HG03354 (cell line): ENCODE measurements at regions not wholly inside any gene's neighbourhood (a gene's known extent, or its start where the extent isn't known, plus 50 kb on each side); places are given as distances from the start of the nearest gene placed in this dataset.
"Not testable (repeated sequence)": the region's sequence is repeated elsewhere in the genome, so short reads cannot be mapped to it uniquely, and the experiment has no call there.

Experiments
- ATAC-seq: cut with Tn5 transposase; IDR thresholded peaks from one replicate; pipeline ENCODE4 v1.9.1; 2021; ENCODE audit warnings: mild to moderate bottlenecking; ENCODE audit not compliant: unreplicated experiment, poor library complexity, severe bottlenecking

DNA sequence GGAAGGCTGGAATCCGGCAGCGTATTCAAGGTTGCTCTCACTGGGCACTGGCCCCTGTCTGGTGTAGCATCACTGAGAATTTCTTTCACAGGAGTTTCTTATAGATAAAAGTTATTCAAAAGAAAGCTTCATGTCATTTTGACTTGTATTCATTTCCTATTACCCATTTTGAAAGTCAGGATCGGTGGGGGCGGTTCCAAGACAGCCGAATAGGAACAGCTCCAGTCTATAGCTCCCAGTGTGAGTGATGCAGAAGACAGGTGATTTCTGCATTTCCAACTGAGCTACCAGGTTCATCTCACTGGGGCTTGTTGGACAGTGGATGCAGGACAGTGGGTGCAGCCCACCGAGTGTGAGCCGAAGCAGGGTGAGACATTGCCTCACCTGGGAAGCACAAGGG, 51.5 kb upstream of the CDC42EP3 start:
- not testable (repeated sequence) for ATAC-seq

DNA sequence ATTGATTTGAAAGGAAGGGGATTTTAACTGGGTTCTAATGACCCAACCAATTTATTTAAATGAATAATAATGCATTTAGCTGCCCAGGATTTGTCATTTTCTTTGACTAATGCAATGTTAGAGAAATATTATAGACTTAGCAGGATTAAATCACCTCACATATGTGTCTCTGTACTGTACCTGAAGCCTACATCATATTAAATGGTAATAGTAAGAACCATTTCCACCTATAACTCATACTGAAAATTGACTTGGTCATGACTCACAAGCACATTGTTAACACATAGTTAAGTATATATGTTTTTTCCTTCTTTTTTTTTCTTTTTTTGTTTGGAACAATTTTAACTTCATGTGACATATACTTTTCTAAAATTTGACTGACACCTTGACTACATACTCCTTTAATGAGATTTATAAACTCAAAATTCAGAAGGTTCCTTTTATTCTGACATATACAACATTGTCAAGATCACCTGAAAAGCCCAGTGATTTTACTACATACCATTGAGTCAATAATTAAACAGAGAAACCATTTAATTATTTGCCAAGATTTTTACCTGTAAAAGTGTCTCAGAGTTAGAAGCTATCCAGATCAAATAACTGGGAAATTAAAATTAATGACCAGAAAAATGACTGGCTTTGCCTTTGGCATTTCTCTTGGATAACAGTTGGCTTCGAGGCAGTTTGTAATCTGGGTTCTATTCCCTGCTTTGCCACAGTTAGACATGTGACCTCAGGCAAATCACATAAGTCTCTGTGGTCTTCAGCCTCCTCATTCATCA, 58.8 kb upstream of the CDC42EP3 start:
- no peak for ATAC-seq

DNA sequence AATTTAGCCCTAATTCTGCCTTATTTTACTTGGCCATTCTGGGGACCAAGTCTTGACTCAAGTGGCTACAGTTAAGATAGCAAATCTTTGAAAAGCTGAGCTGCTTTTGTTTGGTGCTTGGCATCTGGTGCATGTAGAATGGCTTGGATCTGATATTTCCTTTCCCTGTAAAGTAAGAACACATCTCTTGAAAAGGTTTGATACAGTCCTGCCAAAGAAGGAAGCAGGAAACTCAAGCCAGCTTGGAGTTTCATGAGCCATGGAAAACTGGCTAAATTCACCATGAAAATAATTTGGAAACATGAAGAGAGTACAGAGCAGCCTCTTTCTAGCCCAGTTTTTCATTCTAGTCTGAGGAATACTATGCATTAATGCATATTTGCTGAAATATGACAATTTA, 61.0 kb upstream of the CDC42EP3 start:
- not testable (repeated sequence) for ATAC-seq

DNA sequence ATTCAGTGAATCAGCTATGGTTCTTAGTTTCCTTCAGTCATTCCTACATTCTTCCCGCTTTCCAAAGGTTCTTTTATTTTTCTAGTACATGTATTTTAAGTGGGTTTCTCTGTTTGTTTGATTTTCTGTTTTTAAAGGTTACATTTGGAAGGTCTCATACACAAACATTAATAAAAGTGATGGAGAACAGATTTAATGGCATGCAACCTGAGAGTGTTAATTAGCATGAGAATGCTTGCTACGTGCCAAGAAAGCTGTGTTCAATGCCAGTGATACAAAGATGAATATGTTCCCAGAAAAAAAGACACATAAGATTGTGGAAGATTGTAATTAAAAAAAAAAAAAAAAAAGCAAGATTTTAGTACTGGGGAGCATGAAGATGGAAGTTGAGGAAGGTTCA, 61.8 kb upstream of the CDC42EP3 start:
- no peak for ATAC-seq

DNA sequence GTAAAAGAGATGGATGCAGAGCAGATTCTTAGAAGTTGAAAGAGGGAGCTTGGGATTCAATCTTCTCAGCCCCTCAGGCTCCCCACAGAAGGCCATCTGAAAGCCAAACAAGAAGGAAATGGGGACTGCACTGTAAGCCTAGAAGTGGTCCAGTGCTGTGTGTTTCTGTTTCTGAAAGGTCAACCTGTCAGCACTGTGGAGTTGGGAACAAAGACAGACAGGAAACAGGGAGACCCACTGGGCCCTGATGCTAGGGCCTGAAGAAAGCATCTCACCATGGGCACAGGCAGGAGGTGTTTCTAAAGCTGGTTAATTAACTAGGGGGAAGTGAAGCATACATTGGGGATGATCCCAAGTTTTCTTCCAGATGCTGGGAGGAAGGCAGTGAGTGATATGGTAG, 62.5 kb upstream of the CDC42EP3 start:
- not testable (repeated sequence) for ATAC-seq

DNA sequence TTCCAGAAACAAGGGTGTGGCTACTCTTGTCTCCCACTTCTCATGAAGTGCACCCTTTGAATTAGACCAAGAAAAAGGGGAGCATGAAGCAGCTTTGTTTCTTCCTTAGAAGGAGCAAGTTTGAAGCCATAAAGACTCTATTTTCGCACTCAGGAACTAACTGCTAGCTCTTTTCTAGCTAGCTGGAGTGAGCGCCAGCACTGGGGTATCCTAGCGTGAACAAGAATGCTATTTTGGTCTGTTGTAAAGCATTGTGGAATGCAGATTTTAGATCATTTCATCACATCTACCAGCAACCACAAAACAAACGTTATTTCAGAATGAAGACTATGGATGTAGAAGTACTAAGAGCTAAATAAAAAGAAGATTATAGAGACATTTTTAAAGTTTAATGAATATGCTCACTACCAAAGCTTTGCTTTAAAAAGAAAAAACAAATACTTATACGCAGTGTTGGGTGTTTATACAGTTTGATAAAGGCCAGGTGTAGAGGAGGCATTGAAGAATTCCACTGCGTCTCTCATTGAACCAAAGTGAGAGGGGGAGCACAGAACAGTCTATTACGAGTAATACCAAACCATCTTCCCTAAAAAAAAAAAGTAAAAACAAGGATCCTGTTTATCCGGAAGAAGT, 63.6 kb upstream of the CDC42EP3 start:
- not testable (repeated sequence) for ATAC-seq

DNA sequence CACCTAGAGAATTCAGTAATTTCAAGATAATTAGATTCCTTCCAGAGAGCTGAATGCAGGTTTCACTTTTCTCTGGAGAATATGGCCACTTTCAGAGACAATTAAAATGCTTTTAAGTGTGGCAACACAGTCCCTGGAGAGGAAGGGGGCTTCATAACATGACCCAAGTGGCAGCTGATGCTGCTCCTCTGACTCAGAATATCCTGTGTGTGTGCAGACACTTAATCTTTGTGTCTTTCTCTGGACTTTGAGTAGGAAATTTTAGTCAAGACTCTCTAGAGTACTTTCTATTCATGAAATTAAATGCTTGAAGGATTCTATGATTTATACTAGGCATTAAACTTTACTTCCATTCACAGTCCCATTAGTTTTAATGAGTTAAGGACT, 64.1 kb upstream of the CDC42EP3 start:
- ATAC-seq: not testable (repeated sequence)

DNA sequence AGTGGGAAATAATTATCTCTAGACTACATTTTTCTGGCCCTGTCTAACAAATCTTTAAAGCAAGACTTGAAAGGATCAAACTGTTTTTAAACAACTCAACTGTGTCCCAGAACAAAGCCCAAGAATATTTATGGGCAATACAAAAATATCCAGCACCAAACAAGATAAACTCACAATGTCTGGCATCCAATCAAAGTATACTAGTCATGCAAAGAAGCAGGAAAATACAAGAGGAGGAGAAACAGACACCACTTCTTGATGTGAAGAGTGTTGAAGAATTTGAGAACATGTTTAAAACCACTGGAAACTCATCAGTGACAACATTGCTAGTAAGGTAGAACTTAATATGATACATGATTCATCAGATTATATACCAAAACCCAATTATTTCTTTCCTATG, 66.1 kb upstream of the CDC42EP3 start:
- ATAC-seq: no peak

DNA sequence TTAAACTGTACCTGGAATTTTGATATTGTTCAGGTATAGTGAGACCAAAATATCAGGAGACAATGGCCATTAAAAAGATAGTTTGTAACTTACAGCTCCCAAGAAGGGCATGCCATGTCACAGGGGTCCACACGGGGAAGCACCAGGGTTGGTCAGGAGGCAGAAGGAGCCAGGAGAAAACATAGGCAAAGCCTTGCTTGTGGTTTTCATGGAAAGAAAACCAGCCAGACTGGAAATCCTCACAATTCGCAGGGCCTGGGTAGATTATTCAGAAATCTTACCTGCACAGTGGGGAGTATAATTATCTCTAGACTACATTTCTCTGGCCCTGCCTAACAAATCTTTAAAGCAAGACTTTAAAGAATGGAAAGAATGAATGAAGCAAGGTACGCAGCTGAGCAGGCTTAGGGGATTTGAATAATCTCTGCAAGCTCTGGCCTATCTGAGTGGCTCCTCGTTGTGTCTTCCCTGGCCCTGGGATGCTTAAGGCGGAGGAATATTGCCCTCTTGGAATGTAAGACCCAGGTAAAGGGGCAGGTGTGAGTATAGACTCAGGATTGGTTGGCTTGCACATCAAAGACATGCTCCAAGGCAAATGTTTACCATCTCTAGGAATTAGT, 66.9 kb upstream of the CDC42EP3 start:
- no peak for ATAC-seq

DNA sequence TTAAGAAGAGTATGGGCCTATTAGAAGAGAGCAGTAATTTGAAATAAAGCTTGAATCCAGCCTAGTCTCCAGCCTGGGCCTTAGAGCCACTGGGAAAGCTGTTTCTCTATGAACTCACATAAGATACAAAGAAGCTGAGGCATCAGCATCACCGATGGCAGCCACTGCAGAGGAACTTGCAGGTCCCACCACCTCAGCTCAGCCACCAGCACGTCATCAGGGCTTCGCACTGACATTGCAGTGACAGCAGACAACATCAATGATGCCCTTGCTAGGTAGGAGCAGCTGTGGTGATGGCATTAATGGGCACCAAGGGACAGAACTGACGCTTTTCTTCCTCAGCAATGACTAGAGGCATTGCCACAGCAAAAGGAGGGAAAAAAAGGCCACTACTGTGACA, 67.7 kb upstream of the CDC42EP3 start:
- no peak for ATAC-seq

DNA sequence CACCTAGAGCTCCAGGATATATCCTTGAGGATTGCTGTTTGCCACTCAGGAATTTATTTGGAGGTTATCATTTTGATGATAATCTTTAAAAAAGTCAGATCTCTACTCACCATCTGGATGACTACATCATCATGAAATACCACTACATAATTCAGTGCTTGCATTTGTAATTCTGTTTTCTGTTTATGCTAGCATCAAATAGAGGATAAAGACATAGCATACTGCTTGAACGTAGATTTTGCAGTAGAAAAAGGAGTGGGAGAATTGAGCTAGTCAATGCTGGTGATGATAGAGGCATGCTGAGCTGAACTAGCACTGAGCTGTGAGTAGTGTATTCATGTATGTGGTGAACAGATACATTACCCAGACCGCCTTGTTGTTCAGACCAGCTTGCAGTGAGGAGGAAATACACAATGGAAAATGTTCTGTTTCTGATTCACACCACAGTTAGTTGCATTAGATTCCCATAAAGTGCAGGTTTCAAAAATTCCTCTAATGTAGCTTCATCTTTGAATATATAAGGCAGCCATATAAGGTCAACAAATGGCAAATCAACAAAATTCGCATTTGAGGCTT, 68.8 kb upstream of the CDC42EP3 start:
- ATAC-seq: no peak

DNA sequence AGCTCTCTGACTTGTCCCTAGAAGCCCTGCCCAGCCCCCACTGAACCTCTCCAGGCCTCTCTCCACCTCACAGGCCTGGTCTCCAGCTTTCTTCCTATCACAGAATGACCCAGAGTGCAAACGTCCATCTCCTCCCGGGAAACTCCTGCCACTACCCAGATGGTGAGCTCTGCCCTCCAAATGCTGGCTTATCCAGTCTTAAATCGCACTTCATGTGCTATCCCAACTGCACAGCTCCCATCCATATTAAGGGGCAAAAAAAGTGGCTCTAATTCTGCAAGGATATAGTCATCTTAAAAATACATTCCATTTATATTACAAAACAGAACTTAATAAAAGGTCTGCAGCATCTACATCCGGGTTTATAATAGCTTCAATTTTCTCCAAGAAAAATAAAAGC, 70.8 kb upstream of the CDC42EP3 start:
- no peak for ATAC-seq

DNA sequence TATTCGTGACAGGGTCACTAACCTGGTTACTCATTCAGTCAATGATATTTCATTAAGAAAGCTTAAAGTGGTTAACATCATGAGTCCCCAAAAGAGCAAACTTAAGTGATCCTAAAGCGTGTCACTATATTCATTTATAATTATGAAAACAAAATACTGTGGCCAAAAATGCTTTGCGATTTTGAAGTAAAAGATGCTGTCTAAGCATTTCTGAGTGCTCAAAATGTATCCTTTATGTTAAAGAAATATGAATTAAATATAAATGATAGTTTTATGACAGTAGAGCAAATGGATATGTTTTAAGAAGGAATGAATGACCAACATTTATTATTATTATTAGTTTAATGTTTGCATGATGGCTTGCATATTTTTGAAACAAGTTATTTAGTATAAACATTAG, 72.6 kb upstream of the CDC42EP3 start:
- ATAC-seq: no peak

DNA sequence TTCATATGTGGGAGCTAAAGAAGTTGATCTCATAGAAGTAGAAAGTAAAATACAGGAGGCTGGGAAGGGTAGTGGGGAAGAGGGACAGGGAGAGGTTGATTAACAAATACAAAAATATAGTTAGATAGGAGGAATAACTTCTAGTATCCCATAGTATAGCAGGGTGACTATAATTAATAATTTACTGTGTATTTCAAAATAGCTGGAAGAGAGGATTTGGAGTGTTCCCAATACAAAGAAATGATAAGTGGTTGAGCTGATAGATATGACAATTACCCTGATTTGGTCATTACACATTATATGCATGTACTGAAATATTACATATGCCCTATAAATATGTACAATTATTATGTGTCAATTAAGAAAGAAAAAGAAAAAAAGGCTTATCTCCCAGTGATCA, 73.5 kb upstream of the CDC42EP3 start:
- ATAC-seq: not testable (repeated sequence)

DNA sequence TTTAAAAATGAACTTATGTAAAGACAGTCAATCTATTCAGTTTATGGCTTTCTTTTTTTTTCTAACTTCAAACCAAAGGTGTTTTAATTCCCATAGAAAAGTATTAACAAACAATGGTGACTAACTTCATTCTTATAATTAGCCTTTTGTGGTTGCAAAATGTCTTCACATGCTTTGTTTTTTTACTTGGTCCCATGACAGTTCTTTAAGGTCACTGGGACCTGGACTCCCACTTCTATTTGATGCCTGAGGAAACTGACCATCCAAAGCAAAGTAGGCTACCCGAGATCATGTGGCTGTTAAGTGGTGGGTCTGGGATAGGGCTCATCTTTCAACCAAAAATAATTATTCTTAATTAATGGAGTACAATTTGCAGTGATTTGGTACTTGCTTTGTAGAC, 74.6 kb upstream of the CDC42EP3 start:
- ATAC-seq: not testable (repeated sequence)

DNA sequence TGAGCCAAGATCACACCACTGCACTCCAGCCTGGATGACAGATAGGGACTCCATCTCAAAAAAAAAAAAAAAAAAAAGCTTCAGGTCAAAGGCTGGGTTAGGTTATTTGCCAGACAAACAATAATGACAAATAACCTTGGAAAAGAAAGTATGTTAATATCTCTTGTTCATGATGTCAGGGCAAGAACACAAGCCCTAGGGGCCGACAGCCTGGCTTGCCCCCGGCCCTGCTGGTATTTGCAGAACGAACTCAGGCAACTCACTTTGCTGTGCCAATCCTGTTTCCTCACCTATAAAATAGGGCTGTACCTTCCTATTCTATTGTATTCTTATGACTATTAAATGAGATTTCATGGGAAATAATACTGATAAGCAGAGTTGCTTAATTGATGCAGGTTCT, 75.4 kb upstream of the CDC42EP3 start:
- ATAC-seq: no peak

DNA sequence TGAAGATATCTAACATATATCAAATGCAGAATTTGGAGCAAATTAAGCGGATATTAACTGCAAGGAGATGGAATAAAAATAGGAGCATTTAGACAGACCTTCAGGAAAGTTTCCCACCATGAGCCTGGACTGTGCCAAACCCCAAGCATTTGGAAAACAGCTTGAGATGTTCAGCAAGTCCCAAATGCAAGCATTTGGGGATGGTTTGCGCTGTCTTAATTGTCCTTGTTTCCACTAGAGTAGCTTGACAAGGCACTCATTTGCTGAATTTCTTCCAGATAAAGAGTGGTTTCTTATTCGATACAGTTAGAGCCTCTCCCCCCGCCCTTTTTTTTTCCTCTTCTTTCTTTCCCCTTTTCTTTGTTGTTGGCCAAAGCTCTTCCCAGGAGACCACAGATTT, 77.1 kb upstream of the CDC42EP3 start:
- no peak for ATAC-seq

DNA sequence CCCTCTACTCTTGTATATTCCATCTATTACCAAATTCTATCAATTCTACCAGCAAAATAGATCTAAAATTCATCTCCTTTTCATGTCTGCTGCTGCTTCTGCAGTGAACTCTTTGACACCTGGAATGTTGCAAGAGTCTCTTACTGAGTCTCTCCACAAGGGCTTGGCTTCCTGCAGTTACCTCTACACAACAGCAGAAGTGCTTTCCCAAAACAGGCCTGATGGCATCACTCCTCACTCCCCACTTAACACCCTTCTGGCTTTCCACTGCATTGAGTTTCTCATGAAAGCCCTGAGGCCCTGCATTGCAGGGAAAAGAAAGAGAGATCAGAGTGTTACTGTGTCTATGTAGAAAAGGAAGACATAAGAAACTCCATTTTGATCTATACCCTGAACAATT, 78.8 kb upstream of the CDC42EP3 start:
- ATAC-seq: not testable (repeated sequence)

DNA sequence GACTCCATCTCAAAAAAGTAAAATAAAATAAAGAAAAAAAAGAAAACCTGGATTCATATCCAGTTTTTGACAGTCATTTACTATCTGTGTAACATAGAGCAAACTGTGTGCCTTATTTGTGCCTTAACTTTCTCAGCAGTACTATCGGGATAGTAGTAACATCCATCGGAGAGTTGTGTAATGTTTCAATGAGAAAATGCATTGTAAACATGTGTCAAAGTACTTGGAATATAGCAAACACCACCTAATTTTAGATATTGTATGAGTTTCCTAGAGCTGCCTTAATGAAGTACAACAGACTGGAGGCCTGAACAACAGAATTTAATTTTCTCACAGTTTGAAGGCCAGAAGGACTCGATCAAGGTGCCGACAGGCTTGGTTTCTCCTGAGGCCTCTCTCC, 81.3 kb upstream of the CDC42EP3 start:
- ATAC-seq: no peak

DNA sequence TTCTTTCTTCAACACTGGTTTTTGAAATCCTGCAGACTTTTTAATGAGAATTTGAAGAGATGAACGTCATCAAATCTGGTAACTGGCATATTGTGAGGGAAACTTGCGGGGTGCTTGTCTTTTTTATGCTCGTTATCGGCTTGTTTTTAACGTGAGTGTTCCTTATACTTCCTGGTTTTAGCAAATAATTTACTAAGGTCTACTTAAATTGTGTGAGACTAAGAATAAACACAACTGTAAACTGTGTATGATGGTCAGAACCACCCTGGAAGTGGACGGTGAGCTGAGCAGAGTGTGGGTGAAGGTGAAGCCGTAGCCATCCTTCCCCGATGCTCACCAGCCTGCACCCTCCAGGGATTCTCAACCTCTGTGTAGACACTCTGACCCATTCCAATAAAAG, 82.3 kb upstream of the CDC42EP3 start:
- no peak for ATAC-seq
